ENCODE measurements at regions not wholly inside any gene's neighbourhood (a gene's known extent, or its start where the extent isn't known, plus 50 kb on each side); places are given as distances from the start of the nearest gene placed in this dataset.
"Not testable (repeated sequence)": the region's sequence is repeated elsewhere in the genome, so short reads cannot be mapped to it uniquely, and the experiment has no call there.

DNA sequence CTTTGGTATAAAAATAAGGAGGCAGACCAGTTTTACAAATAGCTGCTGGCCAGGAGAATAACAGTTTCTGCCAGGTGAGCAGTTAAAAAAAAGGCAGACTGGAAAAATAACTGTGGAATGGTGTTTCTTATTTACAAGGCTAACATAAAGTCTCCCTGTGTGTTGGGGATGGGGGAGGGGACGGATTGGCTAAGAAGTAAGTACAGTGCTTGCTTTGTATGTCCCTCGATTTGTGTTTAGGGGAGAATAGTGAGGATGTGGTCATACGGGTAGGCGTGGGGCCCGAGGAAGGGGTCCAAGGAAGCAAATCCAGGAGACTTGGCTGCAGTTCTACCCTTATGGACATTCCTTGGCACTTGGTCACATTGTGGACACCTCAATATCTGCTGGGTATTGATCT, 58.1 kb downstream of the SRGAP2 start:
- TF ChIP-seq, protein P1, sequence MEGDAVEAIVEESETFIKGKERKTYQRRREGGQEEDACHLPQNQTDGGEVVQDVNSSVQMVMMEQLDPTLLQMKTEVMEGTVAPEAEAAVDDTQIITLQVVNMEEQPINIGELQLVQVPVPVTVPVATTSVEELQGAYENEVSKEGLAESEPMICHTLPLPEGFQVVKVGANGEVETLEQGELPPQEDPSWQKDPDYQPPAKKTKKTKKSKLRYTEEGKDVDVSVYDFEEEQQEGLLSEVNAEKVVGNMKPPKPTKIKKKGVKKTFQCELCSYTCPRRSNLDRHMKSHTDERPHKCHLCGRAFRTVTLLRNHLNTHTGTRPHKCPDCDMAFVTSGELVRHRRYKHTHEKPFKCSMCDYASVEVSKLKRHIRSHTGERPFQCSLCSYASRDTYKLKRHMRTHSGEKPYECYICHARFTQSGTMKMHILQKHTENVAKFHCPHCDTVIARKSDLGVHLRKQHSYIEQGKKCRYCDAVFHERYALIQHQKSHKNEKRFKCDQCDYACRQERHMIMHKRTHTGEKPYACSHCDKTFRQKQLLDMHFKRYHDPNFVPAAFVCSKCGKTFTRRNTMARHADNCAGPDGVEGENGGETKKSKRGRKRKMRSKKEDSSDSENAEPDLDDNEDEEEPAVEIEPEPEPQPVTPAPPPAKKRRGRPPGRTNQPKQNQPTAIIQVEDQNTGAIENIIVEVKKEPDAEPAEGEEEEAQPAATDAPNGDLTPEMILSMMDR (conservative IDR thresholded peaks at IDR 0.05), result not testable (repeated sequence)
- not testable (repeated sequence) for TF ChIP-seq ZFX (IDR thresholded peaks at IDR 0.05)
